ENCODE measurements at regions not wholly inside any gene's neighbourhood (a gene's known extent, or its start where the extent isn't known, plus 50 kb on each side); places are given as distances from the start of the nearest gene placed in this dataset.

- no peaks in the 10 kb centered on the region for H3K9me3 Mint-ChIP-seq
- ATAC-seq (no peak), DNase-seq (ENCODE audit: low spot score) (no peak)
- H3K4me1 Mint-ChIP-seq = peaks cover 6% of the 10 kb centered on the region
- no peaks in the 10 kb centered on the region for H3K27me3 Mint-ChIP-seq (ENCODE audit: low read depth)
- no peak for TF ChIP-seq SMAD3 (CRISPR knock-in tag; IDR thresholded peaks at IDR 0.05; ENCODE audit: borderline replicate concordance)
- TF ChIP-seq ELF4 (CRISPR knock-in tag; IDR thresholded peaks at IDR 0.05; ENCODE audit: low read depth) = no peak
- TF ChIP-seq ZNF512 (CRISPR knock-in tag; IDR thresholded peaks at IDR 0.05; ENCODE audit: borderline replicate concordance) = no peak
- TF ChIP-seq ZNF396 (CRISPR knock-in tag; IDR thresholded peaks at IDR 0.05; ENCODE audit: borderline replicate concordance) = no peak
- TF ChIP-seq CBFB (CRISPR knock-in tag; IDR thresholded peaks at IDR 0.05; ENCODE audit: low read depth) = no peak
- TF ChIP-seq TP53 (CRISPR knock-in tag; IDR thresholded peaks at IDR 0.05) = no peak
- no peak for TF ChIP-seq ZNF219 (CRISPR knock-in tag; IDR thresholded peaks at IDR 0.05; ENCODE audit: borderline replicate concordance)
- no peak for TF ChIP-seq EMX1 (CRISPR knock-in tag; IDR thresholded peaks at IDR 0.05)
- ChIA-PET CTCF (no interaction called here), POLR2A (no interaction called here)
- H3K36me3 Mint-ChIP-seq = no peaks in the 10 kb centered on the region
- no peak overlapping the region for H3K27ac Mint-ChIP-seq
- no peak overlapping the region for H3K4me3 Mint-ChIP-seq
Observed at GRCh38 chr13:111644750-111645149, 324.3 kb downstream of the TEX29 start.

- CTCF ChIA-PET = no interaction called here
- Mint-ChIP-seq H3K4me3 (no peak overlapping the region), H3K27me3 (ENCODE audit: low read depth) (no peaks in the 10 kb centered on the region), H3K9me3 (no peaks in the 10 kb centered on the region), H3K27ac (no peak overlapping the region), H3K36me3 (no peaks in the 10 kb centered on the region), H3K4me1 (peaks cover 6% of the 10 kb centered on the region)
- no peak for ATAC-seq
- no peak for DNase-seq (ENCODE audit: low spot score)
- POLR2A ChIA-PET = no interaction called here
- TF ChIP-seq GTF2I (CRISPR knock-in tag; conservative IDR thresholded peaks at IDR 0.05) (no peak), RELA (CRISPR knock-in tag; IDR thresholded peaks at IDR 0.05; ENCODE audit: borderline replicate concordance) (no peak), ZNF281 (CRISPR knock-in tag; IDR thresholded peaks at IDR 0.05) (no peak), ZNF121 (CRISPR knock-in tag; IDR thresholded peaks at IDR 0.05) (no peak), ATF1 (CRISPR knock-in tag; IDR thresholded peaks at IDR 0.05) (no peak), ATF2 (CRISPR knock-in tag; IDR thresholded peaks at IDR 0.05; ENCODE audit: borderline replicate concordance, low read depth) (no peak), ZMAT4 (CRISPR knock-in tag; IDR thresholded peaks at IDR 0.05) (no peak), IRF2 (CRISPR knock-in tag; IDR thresholded peaks at IDR 0.05; ENCODE audit: borderline replicate concordance, low read depth) (no peak)
Observed at GRCh38 chr13:111645198-111645597, 324.8 kb downstream of the TEX29 start.

- no peak for ATAC-seq
- H3K9me3 Mint-ChIP-seq = no peaks in the 10 kb centered on the region
- no peak for DNase-seq (ENCODE audit: low spot score)
- CTCF ChIA-PET = no interaction called here
- POLR2A ChIA-PET = no interaction called here
- H3K27ac Mint-ChIP-seq = no peak overlapping the region
- peaks cover 6% of the 10 kb centered on the region for H3K4me1 Mint-ChIP-seq
- H3K4me3 Mint-ChIP-seq = no peak overlapping the region
- H3K36me3 Mint-ChIP-seq = no peaks in the 10 kb centered on the region
- H3K27me3 Mint-ChIP-seq (ENCODE audit: low read depth) = no peaks in the 10 kb centered on the region
- no peak for TF ChIP-seq CTCF (IDR thresholded peaks at IDR 0.05)
- TF ChIP-seq RELA (CRISPR knock-in tag; IDR thresholded peaks at IDR 0.05; ENCODE audit: borderline replicate concordance) = no peak
- no peak for TF ChIP-seq NFYB (CRISPR knock-in tag; conservative IDR thresholded peaks at IDR 0.05; ENCODE audit: low read depth)
- no peak for TF ChIP-seq KAT7 (CRISPR knock-in tag; IDR thresholded peaks at IDR 0.05; ENCODE audit: borderline replicate concordance)
- no peak for TF ChIP-seq IRF1 (CRISPR knock-in tag; IDR thresholded peaks at IDR 0.05)
- no peak for TF ChIP-seq ZNF281 (CRISPR knock-in tag; IDR thresholded peaks at IDR 0.05)
Observed at GRCh38 chr13:111645598-111646455, 325.4 kb downstream of the TEX29 start.

Measured in WTC11 (cell line).